GM21717 (cell line): ENCODE measurements at regions not wholly inside any gene's neighbourhood (a gene's known extent, or its start where the extent isn't known, plus 50 kb on each side); places are given as distances from the start of the nearest gene placed in this dataset.
A peak's percentile ranks its signal among the peaks of the same experiment; 100 is the strongest.
"Not testable (repeated sequence)": the region's sequence is repeated elsewhere in the genome, so short reads cannot be mapped to it uniquely, and the experiment has no call there.

Source experiments
- ATAC-seq: cut with Tn5 transposase; IDR thresholded peaks from one replicate; pipeline ENCODE4 v1.9.1; 2021; ENCODE audit warnings: mild to moderate bottlenecking, moderate library complexity; ENCODE audit not compliant: unreplicated experiment

- ATAC-seq: no peak
These were observed 138.6 kb upstream of the RGPD4 start for GRCh38 chr2:107688135-107688534.

GRCh38 chr2:107693604-107694003, 133.1 kb upstream of the RGPD4 start:
- no peak for ATAC-seq

- ATAC-seq: no peak
These were observed 132.0 kb upstream of the RGPD4 start for GRCh38 chr2:107694667-107695066.

- ATAC-seq: no peak
These were observed 129.3 kb upstream of the RGPD4 start for GRCh38 chr2:107697385-107697784.

- no peak for ATAC-seq
These were observed 127.8 kb upstream of the RGPD4 start for GRCh38 chr2:107698861-107699260.

- no peak for ATAC-seq
These were observed 126.6 kb upstream of the RGPD4 start for GRCh38 chr2:107700073-107700472.

GRCh38 chr2:107711941-107712340, 114.8 kb upstream of the RGPD4 start:
- ATAC-seq: no peak

GRCh38 chr2:107712857-107713256, 113.8 kb upstream of the RGPD4 start:
- ATAC-seq: peak; percentile 65

GRCh38 chr2:107717661-107718060, 109.0 kb upstream of the RGPD4 start:
- no peak for ATAC-seq

- ATAC-seq: no peak
These were observed 107.6 kb upstream of the RGPD4 start for GRCh38 chr2:107719141-107719540.

GRCh38 chr2:107719836-107720235, 106.9 kb upstream of the RGPD4 start:
- no peak for ATAC-seq

- ATAC-seq: no peak
These were observed 105.5 kb upstream of the RGPD4 start for GRCh38 chr2:107721178-107721577.

GRCh38 chr2:107721586-107721985, 105.1 kb upstream of the RGPD4 start:
- ATAC-seq: no peak

- not testable (repeated sequence) for ATAC-seq
These were observed 100.9 kb upstream of the RGPD4 start for GRCh38 chr2:107725824-107726223.

- ATAC-seq: no peak
These were observed 99.4 kb upstream of the RGPD4 start for GRCh38 chr2:107727318-107727717.

GRCh38 chr2:107728586-107728985, 98.1 kb upstream of the RGPD4 start:
- no peak for ATAC-seq

GRCh38 chr2:107729440-107729839, 97.3 kb upstream of the RGPD4 start:
- no peak for ATAC-seq

- no peak for ATAC-seq
These were observed 95.8 kb upstream of the RGPD4 start for GRCh38 chr2:107730898-107731297.

GRCh38 chr2:107731435-107731834, 95.3 kb upstream of the RGPD4 start:
- ATAC-seq: no peak

GRCh38 chr2:107735201-107735600, 91.5 kb upstream of the RGPD4 start:
- ATAC-seq: no peak

- ATAC-seq: no peak
These were observed 88.9 kb upstream of the RGPD4 start for GRCh38 chr2:107737756-107738155.

GRCh38 chr2:107738266-107738665, 88.4 kb upstream of the RGPD4 start:
- no peak for ATAC-seq

GRCh38 chr2:107740300-107740699, 86.4 kb upstream of the RGPD4 start:
- ATAC-seq: no peak
